ENCODE measurements at regions not wholly inside any gene's neighbourhood (a gene's known extent, or its start where the extent isn't known, plus 50 kb on each side); places are given as distances from the start of the nearest gene placed in this dataset.

GRCh38 chr3:66553441-66554113 is 52.8 kb upstream of the LRIG1 start (continued):
- TF ChIP-seq ID3 (CRISPR knock-in tag; IDR thresholded peaks at IDR 0.05): no peak
- TF ChIP-seq ID3 (tag; IDR thresholded peaks at IDR 0.05): no peak
- no peak for TF ChIP-seq RFX1 (IDR thresholded peaks at IDR 0.05)
- no peak for TF ChIP-seq SMARCE1 (IDR thresholded peaks at IDR 0.05)
- TF ChIP-seq TRIM24 (IDR thresholded peaks at IDR 0.05): no peak
- TF ChIP-seq RBM39 (optimal IDR thresholded peaks at IDR 0.05; ENCODE audit: low read depth, low read length): no peak
- no peak for TF ChIP-seq GATA2 (CRISPR knock-in tag; IDR thresholded peaks at IDR 0.05)

- no peak for DNase-seq (ENCODE audit: extremely low read depth in 1 of 4, low spot score in 3 of 4)
- H3K9ac ChIP-seq (ENCODE audit: insufficient read depth in 1 of 2, low read depth in 2 of 2, low read length in 2 of 2): no peak overlapping the region
- no peak overlapping the region for H2AFZ ChIP-seq (ENCODE audit: low read depth, low read length)
- H3K9me1 ChIP-seq (ENCODE audit: control insufficient read depth, insufficient read depth, low read length): no peaks in the 10 kb centered on the region
- BruUV-seq (replicated peaks): no TSS peak
- H3K4me1 ChIP-seq (replicated peaks in 1 of 2; ENCODE audit: control insufficient read depth in 2 of 2, insufficient read depth in 2 of 2, low read length in 2 of 2): no peaks in the 10 kb centered on the region
- no peaks in the 10 kb centered on the region; a peak in 1 of 5 replicates for H3K27me3 ChIP-seq (ENCODE audit: control insufficient read depth in 2 of 2, insufficient read depth in 2 of 2, low read length in 2 of 2)
- no peak for ATAC-seq
- in situ Hi-C loops (cut with MboI): no loop called here
- intact Hi-C loops (cut with micrococcal nuclease): no loop called here
- H3K4me2 ChIP-seq (ENCODE audit: insufficient read depth, low read length): no peak overlapping the region
- whole genome bisulfite sequencing (ENCODE audit: insufficient coverage, low coverage, missing lambda C conversion rate): 6% methylated on average over 1 of the region's 1 CpG
- H3K4me3 ChIP-seq: no peak overlapping the region
- H3K36me3 ChIP-seq (ENCODE audit: control insufficient read depth, insufficient read depth, low read length): no peaks in the 10 kb centered on the region
- FAIRE-seq: no peak
- no peaks in the 10 kb centered on the region for H3K79me2 ChIP-seq (ENCODE audit: control insufficient read depth, insufficient read depth, low read length)
- ChIA-PET CTCF (ENCODE audit: low intra/inter-chr PET ratio) (no interaction called here), POLR2A (no interaction called here)
- no peak overlapping the region for H3K27ac ChIP-seq (ENCODE audit: extremely low read depth, low read depth, low read length)
- no peaks in the 10 kb centered on the region for H4K20me1 ChIP-seq (replicated peaks; ENCODE audit: control insufficient read depth, insufficient read depth, low read length)
- no peaks in the 10 kb centered on the region for H3K9me3 ChIP-seq (replicated peaks; ENCODE audit: control insufficient read depth, insufficient read depth, low read depth, low read length)
- TF ChIP-seq ZNF224 (CRISPR knock-in tag; IDR thresholded peaks at IDR 0.05) (no peak), ZNF717 (CRISPR knock-in tag; IDR thresholded peaks at IDR 0.05) (no peak), ZNF217 (CRISPR knock-in tag; IDR thresholded peaks at IDR 0.05) (no peak), NFE2 (IDR thresholded peaks at IDR 0.05; ENCODE audit: low read depth) (peak; percentile 70), GTF2F1 (IDR thresholded peaks at IDR 0.05; ENCODE audit: low read depth, low read length) (no peak), ZC3H11A (IDR thresholded peaks at IDR 0.05; ENCODE audit: low read depth, low read length) (no peak), POLR2G (IDR thresholded peaks at IDR 0.05; ENCODE audit: low read depth, low read length) (no peak), KLF1 (tag; IDR thresholded peaks at IDR 0.05) (no peak), ELF2 (CRISPR knock-in tag; IDR thresholded peaks at IDR 0.05) (no peak), MAFG (tag; conservative IDR thresholded peaks at IDR 0.05) (peak; percentile 91), POLR2B (IDR thresholded peaks at IDR 0.05; ENCODE audit: low read depth, partially characterized antibody) (no peak), C11orf30 (IDR thresholded peaks at IDR 0.05; ENCODE audit: low read depth) (peak; percentile 84), HDGF (IDR thresholded peaks at IDR 0.05) (no peak), ZNF197 (CRISPR knock-in tag; IDR thresholded peaks at IDR 0.05; ENCODE audit: low read depth) (no peak), MAFF (IDR thresholded peaks at IDR 0.05; ENCODE audit: low read length) (peak; percentile 75; the same call in 1 of the 2 replicates), HMGXB4 (CRISPR knock-in tag; IDR thresholded peaks at IDR 0.05) (no peak), MAFK (IDR thresholded peaks at IDR 0.05; ENCODE audit: low read length) (peak; percentile 63; the same call in 1 of the 2 replicates), ZNF316 (IDR thresholded peaks at IDR 0.05) (peak; percentile 90), ZNF41 (CRISPR knock-in tag; conservative IDR thresholded peaks at IDR 0.05) (no peak)
Observed at GRCh38 chr3:66554178-66554577, 53.4 kb upstream of the LRIG1 start.
